22Rv1 (cell line): ENCODE measurements at regions not wholly inside any gene's neighbourhood (a gene's known extent, or its start where the extent isn't known, plus 50 kb on each side); places are given as distances from the start of the nearest gene placed in this dataset.

ENCODE experiments used
- H3K27ac ChIP-seq: fragments of 450-650 bp; 2 replicates; pipeline ENCODE4 v1.5.1; 2017
- ZFX ChIP-seq: fragments of 450-650 bp; IDR thresholded peaks from 2 replicates; pipeline ENCODE4 v1.6.1; 2017; ENCODE audit warnings: antibody characterized with exemption, borderline replicate concordance
- TF ChIP-seq, protein P1 (sequence below): fragments of 450-650 bp; IDR thresholded peaks from 2 replicates; pipeline ENCODE4 v1.5.1; 2017; ENCODE audit warnings: mild to moderate bottlenecking

DNA sequence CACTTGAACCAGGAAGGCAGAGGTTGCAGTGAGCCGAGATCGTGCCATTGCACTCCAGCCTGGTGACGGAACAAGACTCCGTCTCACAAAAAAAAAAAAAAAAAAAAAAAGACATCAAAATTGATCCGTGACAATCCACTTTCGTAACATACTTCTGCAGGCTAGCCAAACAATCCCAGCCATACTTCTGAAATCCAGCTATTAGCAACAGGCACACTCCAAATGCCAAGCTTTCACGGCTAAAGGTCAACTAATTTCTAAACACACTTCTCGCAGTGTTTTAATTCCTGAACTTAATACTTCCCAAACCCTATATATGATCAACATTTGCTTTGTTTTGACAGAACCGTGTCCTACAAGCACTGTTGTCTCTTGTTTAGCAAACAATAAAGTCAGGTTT is 411.3 kb upstream of the RUNX1 start:
- TF ChIP-seq, protein P1, sequence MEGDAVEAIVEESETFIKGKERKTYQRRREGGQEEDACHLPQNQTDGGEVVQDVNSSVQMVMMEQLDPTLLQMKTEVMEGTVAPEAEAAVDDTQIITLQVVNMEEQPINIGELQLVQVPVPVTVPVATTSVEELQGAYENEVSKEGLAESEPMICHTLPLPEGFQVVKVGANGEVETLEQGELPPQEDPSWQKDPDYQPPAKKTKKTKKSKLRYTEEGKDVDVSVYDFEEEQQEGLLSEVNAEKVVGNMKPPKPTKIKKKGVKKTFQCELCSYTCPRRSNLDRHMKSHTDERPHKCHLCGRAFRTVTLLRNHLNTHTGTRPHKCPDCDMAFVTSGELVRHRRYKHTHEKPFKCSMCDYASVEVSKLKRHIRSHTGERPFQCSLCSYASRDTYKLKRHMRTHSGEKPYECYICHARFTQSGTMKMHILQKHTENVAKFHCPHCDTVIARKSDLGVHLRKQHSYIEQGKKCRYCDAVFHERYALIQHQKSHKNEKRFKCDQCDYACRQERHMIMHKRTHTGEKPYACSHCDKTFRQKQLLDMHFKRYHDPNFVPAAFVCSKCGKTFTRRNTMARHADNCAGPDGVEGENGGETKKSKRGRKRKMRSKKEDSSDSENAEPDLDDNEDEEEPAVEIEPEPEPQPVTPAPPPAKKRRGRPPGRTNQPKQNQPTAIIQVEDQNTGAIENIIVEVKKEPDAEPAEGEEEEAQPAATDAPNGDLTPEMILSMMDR: no peak
- no peak overlapping the region for H3K27ac ChIP-seq

DNA sequence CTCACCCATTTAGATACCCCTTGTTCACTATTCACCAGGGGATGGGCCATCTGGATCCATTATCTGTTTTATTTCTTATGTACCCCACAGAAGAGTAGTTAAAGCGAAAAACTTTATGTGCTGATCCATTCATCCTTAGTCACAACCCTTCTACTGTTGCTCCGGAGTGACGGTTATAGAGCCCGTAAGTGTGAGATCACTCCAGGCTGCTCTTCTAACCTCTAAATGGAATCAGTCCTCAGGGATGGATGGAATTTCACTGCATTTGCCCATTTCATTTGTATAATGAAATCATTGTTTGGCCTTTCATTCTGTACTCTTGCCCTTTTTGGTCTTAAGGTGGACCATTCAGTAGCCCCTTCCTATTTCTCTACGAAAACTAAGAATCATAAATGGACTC is 409.3 kb upstream of the RUNX1 start:
- no peak overlapping the region for H3K27ac ChIP-seq
- TF ChIP-seq ZFX: no peak
- TF ChIP-seq, protein P1: no peak

DNA sequence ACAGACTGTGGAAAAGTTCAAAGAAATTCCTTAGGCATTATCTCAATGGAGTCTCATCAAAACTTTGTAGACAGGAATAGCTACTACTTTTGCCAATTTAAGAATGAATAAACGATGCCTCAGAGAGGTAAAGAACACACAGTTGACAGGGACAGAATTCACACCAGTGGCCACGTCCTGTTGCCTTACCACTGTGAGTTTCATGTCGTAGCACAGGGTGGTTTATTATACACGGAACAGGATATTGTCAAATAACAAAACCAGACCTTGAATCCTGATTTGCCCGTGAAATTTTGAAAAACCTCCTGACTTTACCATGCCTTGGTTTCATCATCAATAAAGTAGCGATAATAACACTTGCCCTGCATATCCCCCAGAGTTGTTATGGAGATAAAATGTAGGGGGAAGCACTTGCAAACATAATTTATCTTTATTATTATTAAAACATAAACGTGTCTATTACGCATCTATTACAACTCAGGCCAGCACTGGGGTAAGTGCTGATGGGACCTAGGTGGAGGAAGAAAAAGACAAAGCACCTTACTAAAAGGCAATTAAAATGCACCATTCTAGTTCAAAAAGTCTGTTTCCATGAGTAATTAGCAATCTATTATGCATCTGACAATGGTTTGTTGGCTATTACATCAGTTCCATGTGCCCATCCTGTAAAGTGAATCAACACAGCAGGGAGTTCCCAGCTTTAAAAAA is 408.1 kb upstream of the RUNX1 start:
- no peak overlapping the region for H3K27ac ChIP-seq
- no peak for TF ChIP-seq ZFX
- TF ChIP-seq, protein P1: no peak

DNA sequence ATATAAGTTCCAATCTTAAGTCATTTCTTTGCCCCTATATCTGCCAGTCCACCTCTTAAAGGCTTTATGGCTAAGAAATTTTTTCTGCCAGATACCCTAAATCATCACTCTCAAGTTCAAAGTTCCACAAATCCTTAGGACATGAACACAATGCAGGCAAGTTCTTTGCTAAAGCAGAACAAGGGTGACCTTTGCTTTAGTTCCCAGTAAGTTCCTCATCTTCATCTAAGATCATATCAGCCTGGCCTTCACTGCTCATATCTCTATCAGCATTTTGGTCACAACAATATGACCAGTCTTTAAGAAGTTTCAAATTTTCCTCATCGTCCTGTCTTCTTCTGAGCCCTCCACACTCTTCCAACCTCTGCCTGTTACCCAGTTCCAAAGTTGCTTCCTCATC is 402.2 kb upstream of the RUNX1 start:
- TF ChIP-seq, protein P1: no peak
- no peak for TF ChIP-seq ZFX
- no peak overlapping the region for H3K27ac ChIP-seq

DNA sequence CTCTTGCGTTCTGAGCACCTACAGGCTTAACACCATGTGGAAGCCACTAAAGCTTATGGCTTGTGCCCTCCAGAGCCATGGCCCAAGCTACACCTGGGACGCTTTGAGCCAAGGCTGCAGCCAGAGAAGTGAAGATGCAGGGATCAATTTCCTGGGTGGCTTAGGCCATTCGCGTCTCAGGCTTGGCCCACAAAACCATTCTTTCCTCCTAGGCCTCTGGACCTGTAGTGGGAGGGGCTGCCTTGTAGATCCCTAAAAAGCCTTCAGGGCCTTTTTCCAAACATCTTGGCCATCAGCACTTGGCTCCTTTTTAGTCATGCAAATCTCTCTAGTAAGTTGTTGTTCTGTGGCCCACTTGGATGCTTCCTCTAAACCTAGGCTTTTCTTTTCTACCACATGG is 401.7 kb upstream of the RUNX1 start:
- TF ChIP-seq ZFX: no peak
- TF ChIP-seq, protein P1: no peak
- H3K27ac ChIP-seq: no peak overlapping the region

DNA sequence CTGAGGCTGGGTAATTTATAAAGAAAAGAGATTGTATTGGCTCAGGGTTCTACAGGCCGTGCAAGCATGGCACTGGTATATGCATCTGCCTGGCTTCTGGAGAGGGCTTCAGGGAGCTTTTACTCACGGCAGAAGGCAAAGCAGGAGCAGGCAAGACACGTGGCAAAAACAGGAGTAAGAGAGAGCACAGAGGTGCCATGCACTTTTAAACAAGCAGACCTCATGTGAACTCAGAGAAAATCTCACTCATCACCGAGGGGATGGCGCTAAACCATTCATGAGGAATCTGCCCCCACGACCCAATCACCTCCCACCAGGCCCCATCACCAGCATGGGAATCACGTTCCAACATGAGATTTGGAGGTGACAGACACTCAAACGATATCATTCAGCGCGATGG is 400.7 kb upstream of the RUNX1 start:
- TF ChIP-seq, protein P1: no peak
- no peak for TF ChIP-seq ZFX
- no peak overlapping the region for H3K27ac ChIP-seq

DNA sequence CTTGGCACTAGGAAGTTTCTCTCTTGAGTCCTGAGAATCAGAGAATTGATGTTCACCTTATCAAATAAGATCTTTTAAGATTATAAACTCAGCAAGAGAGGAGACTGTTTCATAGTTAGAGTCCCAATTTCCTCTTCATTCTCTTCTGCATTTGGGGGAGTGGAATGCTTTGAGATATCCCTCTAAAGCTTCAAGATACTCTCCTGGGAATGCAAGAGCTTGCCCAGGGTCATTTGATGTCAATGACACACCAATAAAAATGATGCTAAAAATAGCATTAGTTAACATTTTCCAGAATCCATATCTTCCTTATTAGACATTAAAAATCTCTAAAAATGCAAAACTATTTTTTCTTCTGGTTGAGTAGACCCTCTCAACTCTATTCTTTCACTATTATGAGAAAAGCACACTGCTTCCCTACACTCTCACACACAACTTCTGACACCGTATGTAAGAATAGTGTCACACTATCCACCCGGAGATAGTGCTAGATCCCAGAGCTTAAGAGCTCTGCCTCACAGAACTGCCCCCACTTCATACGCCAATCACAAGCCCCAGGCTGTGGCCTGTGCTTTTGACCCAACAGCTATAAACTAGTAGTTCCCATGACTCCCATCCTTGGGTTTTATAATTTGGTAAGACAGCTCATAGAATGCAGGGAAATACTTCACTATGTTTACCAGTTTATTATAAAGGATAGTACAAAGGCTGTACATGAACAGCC is 399.9 kb upstream of the RUNX1 start:
- no peak overlapping the region for H3K27ac ChIP-seq
- TF ChIP-seq ZFX: no peak
- TF ChIP-seq, protein P1: no peak
